Psoas muscle (tissue), 7 donors: ENCODE measurements at regions not wholly inside any gene's neighbourhood (a gene's known extent, or its start where the extent isn't known, plus 50 kb on each side); places are given as distances from the start of the nearest gene placed in this dataset.
"Not testable (repeated sequence)": the region's sequence is repeated elsewhere in the genome, so short reads cannot be mapped to it uniquely, and the experiment has no call there.

ENCODE experiments used
- ATAC-seq, 4 donors: fragments of 200-7000 bp; cut with Tn5 transposase; one replicate each; pipeline ENCODE4 v1.9.1; 2020; ENCODE audit warnings: moderate library complexity in 3 of 4, mild to moderate bottlenecking in 2 of 4
- DNase-seq, 2 donors: peaks; one replicate each; pipeline ENCODE4 v3.0.0-alpha.2; 2020
- H3K27ac ChIP-seq: fragments of 200-600 bp; one replicate; pipeline ENCODE4 v1.8.0; 2022
- H3K27me3 ChIP-seq, 3 donors: fragments of 200-600 bp in 1 of 3; one replicate each; pipeline versions ENCODE4 v1.6.1 to v1.8.0; 2013 to 2022; ENCODE audit warnings: low read length in 2 of 3, mild to moderate bottlenecking in 2 of 3, moderate library complexity in 1 of 3; ENCODE audit not compliant: insufficient read depth in 3 of 3
- H3K36me3 ChIP-seq, 2 donors: fragments of 200-600 bp in 1 of 2; one replicate each; pipeline versions ENCODE4 v1.6.1 to v1.8.0; 2013 to 2022; ENCODE audit warnings: low read depth in 1 of 2, mild to moderate bottlenecking in 1 of 2, moderate library complexity in 1 of 2; ENCODE audit not compliant: insufficient read depth in 1 of 2
- H3K4me1 ChIP-seq: fragments of 200-600 bp; one replicate; pipeline ENCODE4 v1.8.0; 2022
- H3K4me3 ChIP-seq: fragments of 200-600 bp; one replicate; pipeline ENCODE4 v1.8.0; 2022; ENCODE audit warnings: mild to moderate bottlenecking
- H3K9me3 ChIP-seq: fragments of 200-600 bp; one replicate; pipeline ENCODE4 v1.8.0; 2022
- WGBS, 3 donors: extraction: QIAGEN DNeasy Blood & Tissue Kit; methylation state at CpG; one replicate each; pipeline versions ENCODE4 v1.1.6 to v1.1.7; 2013; 5-methylcytosine and 5-hydroxymethylcytosine counted together
- intact Hi-C, 2 donors: fragments of 100-400 bp; cut with DNase I; formaldehyde crosslinking; loops; one replicate each; pipeline versions ENCODE4 v1.11.0 to v1.14.2; 2022
- TF ChIP-seq, protein P1 (sequence below): fragments of 200-600 bp; IDR thresholded peaks from one replicate; pipeline ENCODE4 v1.8.0; 2022; ENCODE audit warnings: antibody characterized with exemption
- donor health status: healthy with polysubstance abuse.
- donor health status: DM: no; HTN: no; CAD: no; lungs with moderate emphysema.
- donor health status: Bipolar disorder and iron deficiency.
- donor health status: healthy.
- donor health status: DM: yes; HTN: yes; CAD: no.
- donor health status: DM: no; HTN: no; CAD: no.
- donor health status: DM: yes; HTN: yes; CAD: no.

DNA sequence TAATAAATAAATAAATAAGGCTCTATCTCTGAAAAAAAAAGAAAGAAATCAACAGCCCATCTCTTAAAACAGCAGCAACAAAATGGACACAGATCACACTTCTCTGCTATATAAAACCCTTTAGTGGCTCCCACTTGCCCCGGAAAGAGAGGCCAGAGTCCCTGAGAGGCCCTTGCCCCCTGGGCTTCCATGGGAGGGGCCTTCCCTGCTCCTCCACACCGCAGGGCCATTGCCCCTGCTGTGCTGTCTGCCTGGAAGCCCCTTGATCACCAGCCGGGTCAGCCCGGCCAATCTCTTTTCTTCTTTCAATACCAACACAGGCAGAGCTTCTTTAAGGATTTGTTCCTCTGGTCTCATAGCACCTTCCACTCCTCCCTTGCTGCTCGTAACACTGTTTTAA lies 171.1 kb downstream of the URI1 start:
- no peak for DNase-seq
- Histone ChIP-seq H3K4me3 (no peak overlapping the region), H3K4me1 (no peaks in the 10 kb centered on the region), H3K36me3 (no peaks in the 10 kb centered on the region), H3K27me3 (peaks cover 0 to 3% (median 0%) of the 10 kb centered on the region in 3 donors), H3K9me3 (no peaks in the 10 kb centered on the region), H3K27ac (no peak overlapping the region)
- ATAC-seq, result no peak
- TF ChIP-seq, protein P1, sequence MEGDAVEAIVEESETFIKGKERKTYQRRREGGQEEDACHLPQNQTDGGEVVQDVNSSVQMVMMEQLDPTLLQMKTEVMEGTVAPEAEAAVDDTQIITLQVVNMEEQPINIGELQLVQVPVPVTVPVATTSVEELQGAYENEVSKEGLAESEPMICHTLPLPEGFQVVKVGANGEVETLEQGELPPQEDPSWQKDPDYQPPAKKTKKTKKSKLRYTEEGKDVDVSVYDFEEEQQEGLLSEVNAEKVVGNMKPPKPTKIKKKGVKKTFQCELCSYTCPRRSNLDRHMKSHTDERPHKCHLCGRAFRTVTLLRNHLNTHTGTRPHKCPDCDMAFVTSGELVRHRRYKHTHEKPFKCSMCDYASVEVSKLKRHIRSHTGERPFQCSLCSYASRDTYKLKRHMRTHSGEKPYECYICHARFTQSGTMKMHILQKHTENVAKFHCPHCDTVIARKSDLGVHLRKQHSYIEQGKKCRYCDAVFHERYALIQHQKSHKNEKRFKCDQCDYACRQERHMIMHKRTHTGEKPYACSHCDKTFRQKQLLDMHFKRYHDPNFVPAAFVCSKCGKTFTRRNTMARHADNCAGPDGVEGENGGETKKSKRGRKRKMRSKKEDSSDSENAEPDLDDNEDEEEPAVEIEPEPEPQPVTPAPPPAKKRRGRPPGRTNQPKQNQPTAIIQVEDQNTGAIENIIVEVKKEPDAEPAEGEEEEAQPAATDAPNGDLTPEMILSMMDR, result no peak
- intact Hi-C loops, result no loop called here
- 67 to 75% (median 73%) methylated on average over 5 of the region's 5 CpGs for WGBS, 3 donors

DNA sequence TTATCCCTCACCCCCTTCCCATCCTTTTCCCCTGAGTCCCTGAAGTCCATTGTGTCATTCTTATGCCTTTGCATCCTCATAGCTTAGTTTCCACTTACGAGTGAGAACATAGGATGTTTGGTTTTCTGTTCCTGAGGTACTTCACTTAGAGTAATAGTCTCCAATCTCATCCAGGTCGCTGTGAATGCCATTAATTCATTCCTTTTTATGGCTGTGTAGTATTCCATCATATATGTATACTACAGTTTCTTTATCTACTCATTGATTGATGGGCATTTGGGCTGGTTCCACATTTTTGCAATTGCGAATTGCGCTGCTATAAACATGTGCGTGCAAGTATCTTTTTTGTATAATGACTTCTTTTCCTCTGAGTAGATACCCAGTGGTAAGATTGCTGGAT lies 172.1 kb downstream of the URI1 start:
- H3K27me3 ChIP-seq, H3K4me1 ChIP-seq, H3K36me3 ChIP-seq, intact Hi-C loops, H3K9me3 ChIP-seq, H3K4me3 ChIP-seq, DNase-seq, ATAC-seq, H3K27ac ChIP-seq: not testable (repeated sequence)
- WGBS, 3 donors, result 85 to 87% (median 86%) methylated on average over 5 of the region's 5 CpGs

DNA sequence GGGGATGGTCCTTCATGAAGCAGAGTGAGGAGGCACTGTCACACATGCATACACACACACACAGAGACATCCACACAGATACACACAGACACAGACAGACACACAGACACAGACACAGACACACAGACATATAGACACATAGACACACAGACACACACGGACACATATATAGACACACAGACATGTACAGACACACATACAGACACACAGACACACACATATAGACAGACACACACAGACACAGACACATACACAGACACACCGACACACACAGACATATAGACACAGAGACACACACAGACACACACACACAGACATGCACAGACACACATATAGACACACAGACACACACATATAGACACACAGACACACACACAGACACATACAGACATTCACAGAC lies 173.9 kb downstream of the URI1 start:
- TF ChIP-seq, protein P1, result no peak
- H3K4me1 ChIP-seq, result no peaks in the 10 kb centered on the region
- H3K9me3 ChIP-seq, result no peaks in the 10 kb centered on the region
- ATAC-seq, result no peak
- peaks cover 0 to 7% (median 0%) of the 10 kb centered on the region in 3 donors for H3K27me3 ChIP-seq
- H3K4me3 ChIP-seq, result no peak overlapping the region
- WGBS, 3 donors, result 94 to 100% (median 94%) methylated on average over 2 of the region's 2 CpGs
- intact Hi-C loops, result no loop called here
- H3K27ac ChIP-seq, result no peak overlapping the region
- H3K36me3 ChIP-seq, result no peaks in the 10 kb centered on the region
- DNase-seq, result no peak

DNA sequence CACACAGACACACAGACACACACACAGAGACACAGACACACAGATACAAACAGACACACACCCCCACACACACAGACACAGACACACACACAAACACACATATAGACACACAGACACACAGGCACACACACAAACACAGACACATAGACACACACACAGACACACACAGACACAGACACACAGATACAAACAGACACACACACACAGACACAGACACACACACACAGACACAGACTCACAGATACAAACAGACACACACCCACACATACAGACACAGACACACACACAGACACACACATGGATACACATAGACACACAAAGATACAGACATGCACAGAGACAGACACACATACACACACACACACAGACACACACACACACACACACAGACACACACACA lies 174.5 kb downstream of the URI1 start:
- H3K27ac ChIP-seq, result no peak overlapping the region
- TF ChIP-seq, protein P1, result no peak
- H3K27me3 ChIP-seq, result peaks cover 0 to 7% (median 0%) of the 10 kb centered on the region in 3 donors
- DNase-seq (no peak), ATAC-seq (no peak)
- intact Hi-C loops, result no loop called here
- no peaks in the 10 kb centered on the region for H3K4me1 ChIP-seq
- no peak overlapping the region for H3K4me3 ChIP-seq
- H3K36me3 ChIP-seq, result no peaks in the 10 kb centered on the region
- no peaks in the 10 kb centered on the region for H3K9me3 ChIP-seq

DNA sequence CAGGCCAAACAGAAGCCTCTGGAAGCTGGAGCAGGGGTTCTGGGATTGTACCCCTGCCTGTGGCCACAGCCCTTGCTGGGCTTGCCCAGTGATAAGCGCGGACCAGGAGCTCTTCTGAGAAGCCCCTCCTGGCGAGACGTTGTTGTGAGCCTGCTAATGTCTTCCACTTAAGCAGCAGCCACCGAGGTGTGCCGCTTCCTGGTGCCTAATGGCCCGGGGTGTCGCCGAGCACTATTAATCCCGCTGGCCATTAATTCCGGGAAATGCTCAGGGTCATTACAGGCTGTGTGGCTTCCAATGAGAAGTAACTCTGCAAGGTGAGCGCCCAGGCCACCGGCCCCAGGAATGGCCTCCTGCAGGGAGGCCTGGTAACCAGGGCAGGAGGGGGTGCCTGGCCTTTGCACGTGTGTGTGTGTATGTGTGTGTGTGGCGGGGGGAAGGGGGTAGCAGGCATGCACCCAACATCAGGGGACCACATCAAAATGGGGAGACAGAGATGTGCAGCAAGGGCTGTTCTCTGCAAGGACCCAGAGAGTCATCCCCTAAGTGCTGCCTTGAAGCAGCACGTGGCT lies 175.0 kb downstream of the URI1 start:
- Histone ChIP-seq H3K9me3 (no peaks in the 10 kb centered on the region), H3K4me1 (no peaks in the 10 kb centered on the region), H3K4me3 (no peak overlapping the region), H3K27ac (no peak overlapping the region), H3K27me3 (peaks cover 0 to 7% (median 0%) of the 10 kb centered on the region in 3 donors), H3K36me3 (no peaks in the 10 kb centered on the region)
- no peak for ATAC-seq
- 62 to 75% (median 71%) methylated on average over 16 of the region's 16 CpGs for WGBS, 3 donors
- intact Hi-C loops, result no loop called here
- TF ChIP-seq, protein P1, result no peak
- DNase-seq, result no peak
